MCF 10A (cell line): ENCODE measurements at regions not wholly inside any gene's neighbourhood (a gene's known extent, or its start where the extent isn't known, plus 50 kb on each side); places are given as distances from the start of the nearest gene placed in this dataset.
"Not testable (repeated sequence)": the region's sequence is repeated elsewhere in the genome, so short reads cannot be mapped to it uniquely, and the experiment has no call there.

Experiments
- BruUV-seq: library from RNA; stranded (reverse); fragments of 400-500 nt; replicated peaks from 2 replicates; lab custom pipeline; 2021; lab: Mats Ljungman, UMichigan
- CTCF ChIA-PET: fragments of 300-600 bp; sonication (Branson Sonifier 250); formaldehyde crosslinking; extraction: SDS; loops from one replicate; lab custom pipeline; 2021; ENCODE audit warnings: antibody characterized with exemption, inconsistent platforms; lab: Yijun Ruan, JAX
- POLR2A ChIA-PET: fragments of 300-600, 350-650 bp; sonication (Branson Sonifier 250); formaldehyde crosslinking; extraction: SDS; loops from one replicate; lab custom pipeline; 2020; ENCODE audit warnings: antibody characterized with exemption, inconsistent platforms; lab: Yijun Ruan, JAX
- DNase-seq: peaks from one replicate; pipeline ENCODE4 v3.0.0-alpha.2; 2018; ENCODE audit not compliant: unreplicated experiment
- H3K27ac Mint-ChIP-seq: one replicate; pipeline ENCODE4 v1.8.0; 2022; ENCODE audit warnings: mild to moderate bottlenecking, low read depth, mixed read lengths; ENCODE audit not compliant: unreplicated experiment
- H3K27me3 Mint-ChIP-seq: one replicate; pipeline ENCODE4 v1.8.0; 2022; ENCODE audit warnings: mixed read lengths; ENCODE audit not compliant: insufficient read depth, unreplicated experiment
- H3K36me3 Mint-ChIP-seq: one replicate; pipeline ENCODE4 v1.8.0; 2022; ENCODE audit warnings: mild to moderate bottlenecking, moderate library complexity, mixed read lengths; ENCODE audit not compliant: insufficient read depth, unreplicated experiment
- H3K4me1 Mint-ChIP-seq: one replicate; pipeline ENCODE4 v1.8.0; 2022; ENCODE audit warnings: mixed read lengths; ENCODE audit not compliant: insufficient read depth, unreplicated experiment
- H3K4me3 Mint-ChIP-seq: one replicate; pipeline ENCODE4 v1.8.0; 2022; ENCODE audit warnings: mild to moderate bottlenecking, moderate library complexity, mixed read lengths; ENCODE audit not compliant: unreplicated experiment
- H3K9me3 Mint-ChIP-seq: one replicate; pipeline ENCODE4 v1.8.0; 2022; ENCODE audit warnings: mixed read lengths; ENCODE audit not compliant: unreplicated experiment
- intact Hi-C: fragments of 100-400 bp; cut with micrococcal nuclease; formaldehyde crosslinking; loops from 2 replicates; pipeline ENCODE4 v1.14.1; 2022
- TF ChIP-seq, protein P1 (sequence below): fragments of 200-600 bp; IDR thresholded peaks from one replicate; pipeline ENCODE4 v1.8.0; 2022; ENCODE audit warnings: antibody characterized with exemption, mild to moderate bottlenecking; ENCODE audit not compliant: unreplicated experiment

DNA sequence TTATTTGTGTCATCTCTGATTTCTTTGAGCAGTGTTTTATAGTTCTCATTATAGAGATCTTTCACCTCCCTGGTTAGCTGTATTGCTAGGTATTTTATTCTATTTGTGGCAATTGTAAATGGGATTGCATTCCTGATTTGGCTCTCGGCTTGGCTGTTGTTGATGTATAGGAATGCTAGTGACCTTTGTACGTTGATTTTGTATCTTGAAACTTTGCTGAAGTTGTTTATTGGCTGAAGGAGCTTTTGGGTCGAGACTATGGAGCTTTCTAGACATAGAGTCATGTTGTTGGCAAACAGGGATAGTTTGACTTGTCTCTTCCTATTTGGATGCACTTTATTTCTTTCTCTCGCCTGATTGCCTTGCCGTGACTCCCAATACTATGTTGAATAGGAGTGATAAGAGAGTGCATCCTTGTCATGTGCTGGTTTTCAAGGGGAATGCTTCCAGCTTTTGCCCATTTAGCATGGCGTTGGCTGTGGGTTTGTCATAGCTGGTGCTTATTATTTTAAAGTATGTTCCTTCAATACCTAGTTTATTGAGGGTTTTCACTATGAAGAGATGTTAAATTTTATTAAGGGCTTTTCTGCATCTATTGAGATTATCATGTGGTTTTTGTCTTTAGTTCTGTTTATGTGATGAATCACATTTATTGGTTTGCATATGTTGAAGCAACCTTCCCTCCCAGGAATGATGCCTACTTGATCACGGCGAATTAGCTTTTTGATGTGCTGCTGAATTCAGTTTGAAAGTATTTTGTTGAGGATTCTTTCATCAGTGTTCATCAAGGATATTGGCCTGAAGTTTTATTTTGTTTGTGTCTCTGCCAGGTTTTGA lies 72.7 kb upstream of the BOD1L1 start:
- TF ChIP-seq, protein P1, sequence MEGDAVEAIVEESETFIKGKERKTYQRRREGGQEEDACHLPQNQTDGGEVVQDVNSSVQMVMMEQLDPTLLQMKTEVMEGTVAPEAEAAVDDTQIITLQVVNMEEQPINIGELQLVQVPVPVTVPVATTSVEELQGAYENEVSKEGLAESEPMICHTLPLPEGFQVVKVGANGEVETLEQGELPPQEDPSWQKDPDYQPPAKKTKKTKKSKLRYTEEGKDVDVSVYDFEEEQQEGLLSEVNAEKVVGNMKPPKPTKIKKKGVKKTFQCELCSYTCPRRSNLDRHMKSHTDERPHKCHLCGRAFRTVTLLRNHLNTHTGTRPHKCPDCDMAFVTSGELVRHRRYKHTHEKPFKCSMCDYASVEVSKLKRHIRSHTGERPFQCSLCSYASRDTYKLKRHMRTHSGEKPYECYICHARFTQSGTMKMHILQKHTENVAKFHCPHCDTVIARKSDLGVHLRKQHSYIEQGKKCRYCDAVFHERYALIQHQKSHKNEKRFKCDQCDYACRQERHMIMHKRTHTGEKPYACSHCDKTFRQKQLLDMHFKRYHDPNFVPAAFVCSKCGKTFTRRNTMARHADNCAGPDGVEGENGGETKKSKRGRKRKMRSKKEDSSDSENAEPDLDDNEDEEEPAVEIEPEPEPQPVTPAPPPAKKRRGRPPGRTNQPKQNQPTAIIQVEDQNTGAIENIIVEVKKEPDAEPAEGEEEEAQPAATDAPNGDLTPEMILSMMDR = no peak
- ChIA-PET CTCF (interaction anchor here (0.8 to 2.0 kb wide), 4 partner anchors 25 to 206 kb away, joined by 3 to 9 read pairs (median 4); no protein-coding TSS in a partner anchor), POLR2A (interaction anchor here (0.8 to 2.0 kb wide), 12 partner anchors 14 to 1303 kb away, joined by 3 to 8 read pairs (median 4); partner anchors contain the start of gene BOD1L1)
- BruUV-seq = no TSS peak
- H3K27ac Mint-ChIP-seq = peak overlapping the region; percentile 78
- peak; percentile 85 for DNase-seq
- H3K4me3 Mint-ChIP-seq = no peak overlapping the region
- H3K27me3 Mint-ChIP-seq = no peaks in the 10 kb centered on the region
- no peaks in the 10 kb centered on the region for H3K9me3 Mint-ChIP-seq
- H3K36me3 Mint-ChIP-seq = no peaks in the 10 kb centered on the region
- peaks cover 62% of the 10 kb centered on the region for H3K4me1 Mint-ChIP-seq
- intact Hi-C loops = loop anchor here (2.0 to 5.0 kb wide), 6 partner anchors 43 to 1302 kb away; partner anchors contain the start of gene CPEB2

DNA sequence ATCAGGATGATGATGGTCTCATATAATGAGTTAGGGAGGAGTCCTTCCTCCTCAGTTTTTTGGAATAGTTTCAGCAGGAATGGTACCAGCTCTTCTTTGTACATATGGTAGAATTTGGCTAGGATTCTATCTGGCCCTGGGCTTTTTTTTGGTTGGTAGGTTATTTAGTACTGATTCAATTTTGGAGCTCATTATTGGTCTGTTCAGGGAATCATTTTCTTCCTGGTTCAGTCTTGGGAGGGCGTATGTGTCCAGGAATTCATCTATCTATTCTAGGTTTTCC lies 73.3 kb upstream of the BOD1L1 start:
- CTCF ChIA-PET = interaction anchor here (0.8 to 2.0 kb wide), 4 partner anchors 25 to 206 kb away, joined by 3 to 9 read pairs (median 4); no protein-coding TSS in a partner anchor
- H3K27ac Mint-ChIP-seq = peak overlapping the region; percentile 78
- not testable (repeated sequence) for BruUV-seq, H3K36me3 Mint-ChIP-seq, H3K4me3 Mint-ChIP-seq, DNase-seq, H3K27me3 Mint-ChIP-seq, H3K9me3 Mint-ChIP-seq
- H3K4me1 Mint-ChIP-seq = peaks cover 66% of the 10 kb centered on the region
- intact Hi-C loops = loop anchor here (1.0 to 5.0 kb wide), 7 partner anchors 44 to 1302 kb away; partner anchors contain the start of gene CPEB2
- POLR2A ChIA-PET = interaction anchor here (0.8 to 2.0 kb wide), 11 partner anchors 14 to 1302 kb away, joined by 3 to 8 read pairs (median 4); partner anchors contain the start of gene BOD1L1

GRCh38 chr4:13701937-13702446 lies 74.5 kb upstream of the BOD1L1 start:
- Mint-ChIP-seq H3K36me3 (no peaks in the 10 kb centered on the region), H3K27ac (peak overlapping the region; percentile 78), H3K4me3 (no peak overlapping the region), H3K4me1 (peaks cover 78% of the 10 kb centered on the region), H3K9me3 (no peaks in the 10 kb centered on the region), H3K27me3 (no peaks in the 10 kb centered on the region)
- TF ChIP-seq, protein P1 = no peak
- peak; percentile 89 for DNase-seq
- intact Hi-C loops = loop anchor here (1.0 to 5.0 kb wide), 7 partner anchors 45 to 1300 kb away; partner anchors contain the start of gene CPEB2
- POLR2A ChIA-PET = no interaction called here
- no TSS peak for BruUV-seq
- CTCF ChIA-PET = no interaction called here

GRCh38 chr4:13703096-13703495 lies 75.6 kb upstream of the BOD1L1 start:
- POLR2A ChIA-PET = no interaction called here
- intact Hi-C loops = loop anchor here (5.0 kb wide), 2 partner anchors 464 to 1299 kb away; partner anchors contain the start of gene CPEB2
- BruUV-seq = no TSS peak

More at GRCh38 chr4:13703096-13703495, 75.6 kb upstream of the BOD1L1 start:
- TF ChIP-seq, protein P1 = no peak
- CTCF ChIA-PET = interaction anchor here (0.7 kb wide), 1 partner anchor 138 kb away, joined by 3 read pairs; no protein-coding TSS in a partner anchor
- H3K27me3 Mint-ChIP-seq = no peaks in the 10 kb centered on the region
- H3K9me3 Mint-ChIP-seq = no peaks in the 10 kb centered on the region
- H3K27ac Mint-ChIP-seq = peak overlapping the region; percentile 78
- no peaks in the 10 kb centered on the region for H3K36me3 Mint-ChIP-seq
- peaks cover 77% of the 10 kb centered on the region for H3K4me1 Mint-ChIP-seq
- DNase-seq = no peak
- no peak overlapping the region for H3K4me3 Mint-ChIP-seq
